DND-41 (cell line): ENCODE measurements at regions not wholly inside any gene's neighbourhood (a gene's known extent, or its start where the extent isn't known, plus 50 kb on each side); places are given as distances from the start of the nearest gene placed in this dataset.

Experiments used
- CTCF ChIP-seq: IDR thresholded peaks from 2 replicates; pipeline ENCODE4 v1.5.1; 2012; ENCODE audit warnings: borderline replicate concordance, low read length, moderate library complexity, mild to moderate bottlenecking; ENCODE audit not compliant: poor library complexity, severe bottlenecking; ENCODE audit errors: extremely low read depth
- EZH2 ChIP-seq: IDR thresholded peaks from 3 replicates; pipeline ENCODE4 v1.6.1; 2012; ENCODE audit warnings: borderline replicate concordance, low read depth, mild to moderate bottlenecking, moderate library complexity, low read length, inconsistent platforms; ENCODE audit not compliant: severe bottlenecking

- TF ChIP-seq CTCF, result no peak
- no peak for TF ChIP-seq EZH2
These were observed 902.4 kb upstream of the RAG2 start for GRCh38 chr11:37500425-37500824.
